ENCODE measurements at regions not wholly inside any gene's neighbourhood (a gene's known extent, or its start where the extent isn't known, plus 50 kb on each side); places are given as distances from the start of the nearest gene placed in this dataset.

DNA sequence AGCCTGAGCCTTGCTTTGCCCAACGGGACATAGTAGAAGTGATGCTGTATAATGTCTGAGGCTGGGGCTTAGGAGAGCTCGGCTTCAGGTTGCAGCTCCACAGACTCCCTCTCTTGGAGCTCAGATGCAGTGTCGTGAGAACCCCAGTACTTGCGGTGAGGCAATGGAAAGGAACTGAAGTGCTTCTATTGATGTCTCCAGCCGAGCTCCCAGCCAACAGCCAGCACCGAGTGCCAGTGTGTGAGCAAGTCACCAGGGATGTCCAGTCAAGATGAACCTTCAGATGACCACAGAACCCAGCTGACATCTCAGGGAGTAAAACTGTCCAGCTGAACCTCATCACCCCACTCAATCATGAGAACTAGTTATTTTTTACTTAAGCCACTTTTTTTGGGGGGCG is 268.1 kb downstream of the IRF8 start:
- intact Hi-C loops (cut with DNase I): no loop called here
- no peak for FAIRE-seq
- no peak for TF ChIP-seq CTCF (IDR thresholded peaks at IDR 0.05)
- no peak overlapping the region for H3K4me3 ChIP-seq
- DNase-seq: no peak
- H3K36me3 ChIP-seq: no peaks in the 10 kb centered on the region
- H3K27ac ChIP-seq: no peak overlapping the region
- ATAC-seq: no peak
- no peaks in the 10 kb centered on the region for H3K27me3 ChIP-seq
- H3K9me3 ChIP-seq: no peaks in the 10 kb centered on the region
- H3K4me1 ChIP-seq: no peaks in the 10 kb centered on the region
- WGBS, 2 donors: 73 to 76% methylated on average over 7 of the region's 7 CpGs

- Histone ChIP-seq H3K27ac (no peak overlapping the region), H3K9me3 (no peaks in the 10 kb centered on the region), H3K4me3 (no peak overlapping the region), H3K4me1 (no peaks in the 10 kb centered on the region), H3K36me3 (no peaks in the 10 kb centered on the region), H3K27me3 (no peaks in the 10 kb centered on the region)
- WGBS, 2 donors: 73 to 82% methylated on average over 5 of the region's 5 CpGs
- intact Hi-C loops (cut with DNase I): no loop called here
- ATAC-seq (no peak), FAIRE-seq (no peak), DNase-seq (no peak)
- no peak for TF ChIP-seq CTCF (IDR thresholded peaks at IDR 0.05)
Observed at GRCh38 chr16:86170720-86171119, 271.8 kb downstream of the IRF8 start.

GRCh38 chr16:86171329-86171728 is 272.4 kb downstream of the IRF8 start:
- Histone ChIP-seq H3K4me1 (no peaks in the 10 kb centered on the region), H3K36me3 (no peaks in the 10 kb centered on the region), H3K27ac (no peak overlapping the region), H3K9me3 (no peaks in the 10 kb centered on the region), H3K27me3 (no peaks in the 10 kb centered on the region), H3K4me3 (no peak overlapping the region)
- TF ChIP-seq CTCF (IDR thresholded peaks at IDR 0.05): no peak
- DNase-seq (no peak), ATAC-seq (peak in 2 of 4 donors; percentile 18 to 50), FAIRE-seq (no peak)
- WGBS, 2 donors: 93 to 95% methylated on average over 5 of the region's 5 CpGs
- intact Hi-C loops (cut with DNase I): no loop called here

- 72 to 85% methylated on average over 3 of the region's 3 CpGs for WGBS, 2 donors
- intact Hi-C loops (cut with DNase I): no loop called here
- no peaks in the 10 kb centered on the region for H3K36me3 ChIP-seq
- DNase-seq: no peak
- no peak overlapping the region for H3K27ac ChIP-seq
- ATAC-seq: no peak
- FAIRE-seq: no peak
- no peaks in the 10 kb centered on the region for H3K4me1 ChIP-seq
- H3K27me3 ChIP-seq: no peaks in the 10 kb centered on the region
- H3K4me3 ChIP-seq: no peak overlapping the region
- no peak for TF ChIP-seq CTCF (IDR thresholded peaks at IDR 0.05)
- no peaks in the 10 kb centered on the region for H3K9me3 ChIP-seq
Observed at GRCh38 chr16:86175816-86176215, 276.9 kb downstream of the IRF8 start.

- intact Hi-C loops (cut with DNase I): no loop called here
- no peaks in the 10 kb centered on the region for H3K36me3 ChIP-seq
- H3K27me3 ChIP-seq: no peaks in the 10 kb centered on the region
- H3K4me1 ChIP-seq: no peaks in the 10 kb centered on the region
- no peak overlapping the region for H3K27ac ChIP-seq
- DNase-seq (no peak), ATAC-seq (no peak), FAIRE-seq (no peak)
- H3K9me3 ChIP-seq: no peaks in the 10 kb centered on the region
- H3K4me3 ChIP-seq: no peak overlapping the region
- no peak for TF ChIP-seq CTCF (IDR thresholded peaks at IDR 0.05)
- 77 to 84% methylated on average over 3 of the region's 3 CpGs for WGBS, 2 donors
Observed at GRCh38 chr16:86176462-86176861, 277.5 kb downstream of the IRF8 start.

Data from pancreas (tissue), 10 donors.